GM19238 (cell line): ENCODE measurements at regions not wholly inside any gene's neighbourhood (a gene's known extent, or its start where the extent isn't known, plus 50 kb on each side); places are given as distances from the start of the nearest gene placed in this dataset.

ENCODE experiments used
- DNase-seq: peaks from one replicate; pipeline ENCODE4 v3.0.0; 2011; ENCODE audit warnings: low spot score; ENCODE audit not compliant: insufficient read length

DNA sequence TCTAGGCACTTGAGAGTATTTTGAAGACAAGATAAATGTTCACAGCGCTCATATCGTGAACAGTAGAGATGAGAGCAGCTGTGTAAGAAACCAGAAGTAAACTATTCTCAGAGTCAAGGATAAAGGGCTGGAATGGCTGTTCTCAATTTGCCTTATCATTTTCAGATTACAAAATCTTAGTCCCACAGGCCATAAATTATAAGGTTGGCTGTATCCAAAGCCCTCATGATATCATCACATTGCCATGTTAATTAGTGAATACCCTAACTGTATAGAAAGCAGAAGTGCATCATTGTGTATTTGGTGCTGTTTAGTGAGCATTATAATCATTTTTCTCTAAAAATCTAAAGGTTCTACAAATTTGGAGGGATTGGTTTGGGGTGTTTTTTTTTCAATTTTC is 168.9 kb upstream of the EDNRA start:
- no peak for DNase-seq

DNA sequence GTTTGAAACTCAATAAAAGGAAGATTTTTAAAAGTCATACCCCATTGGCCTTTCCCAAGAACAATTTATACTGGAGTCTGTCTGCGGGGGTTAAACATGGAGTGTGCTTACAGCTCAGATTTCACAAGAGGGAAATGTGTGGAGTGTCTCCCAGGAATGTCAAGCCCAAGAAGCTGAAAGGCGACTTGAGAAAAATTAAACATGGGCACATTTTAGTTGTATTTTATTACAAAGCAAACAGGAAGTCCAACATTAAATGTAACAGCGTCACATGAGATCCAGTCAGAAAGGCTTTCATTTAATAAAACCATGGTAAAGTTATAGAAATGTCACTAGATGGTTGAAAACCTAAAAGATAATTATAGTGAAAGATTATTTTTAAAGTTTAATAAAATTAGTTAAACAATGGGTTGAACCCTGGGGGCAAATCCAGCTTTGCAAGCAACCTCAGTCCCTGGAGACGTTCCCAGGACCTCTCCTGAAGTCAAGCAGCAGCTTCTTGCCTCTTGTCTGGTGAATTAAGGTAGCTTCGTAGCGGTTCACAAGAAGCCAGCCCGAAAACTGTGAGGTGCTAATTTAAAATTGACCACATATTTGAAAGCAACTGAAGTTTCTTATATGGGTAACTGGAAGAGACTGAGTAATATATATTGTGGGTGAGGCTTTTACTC is 168.4 kb upstream of the EDNRA start:
- no peak for DNase-seq

DNA sequence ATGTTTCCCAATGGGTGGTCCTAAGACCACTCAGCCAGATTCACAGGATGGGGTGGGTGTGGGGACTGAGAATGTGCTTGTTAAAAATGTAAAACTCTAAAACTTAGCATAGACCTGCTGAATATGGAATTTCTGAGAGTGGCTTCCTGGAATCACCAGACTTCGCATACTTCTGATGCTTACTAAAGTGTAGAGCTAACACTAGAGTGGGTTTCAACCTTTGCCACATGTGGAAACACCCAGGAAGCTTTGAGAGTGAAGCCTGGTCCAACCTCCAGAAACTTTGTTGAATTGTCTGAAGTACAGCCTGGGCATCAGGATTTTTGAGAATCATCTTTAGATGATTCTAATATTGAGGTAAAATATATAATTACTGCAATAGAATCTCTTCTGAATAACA is 167.8 kb upstream of the EDNRA start:
- DNase-seq = no peak

DNA sequence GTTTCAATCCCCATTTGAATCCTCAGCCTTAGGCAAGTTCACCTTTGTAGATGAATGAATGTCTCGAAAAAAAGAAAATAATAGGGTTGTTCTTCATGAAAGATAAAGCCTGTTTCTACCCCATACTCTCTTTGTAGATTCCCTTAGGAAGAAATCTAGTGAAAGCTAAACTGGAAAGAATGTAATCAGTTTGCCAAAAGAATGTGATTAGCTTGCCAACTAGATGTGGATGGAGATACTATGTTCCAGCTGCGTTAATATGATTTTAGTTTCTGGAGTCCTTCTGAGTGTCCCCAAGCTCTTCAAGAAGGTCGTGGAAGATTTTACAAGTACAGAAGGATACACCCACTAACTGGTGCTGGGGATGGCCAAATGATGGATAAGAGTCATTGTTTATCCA is 162.3 kb upstream of the EDNRA start:
- no peak for DNase-seq

DNA sequence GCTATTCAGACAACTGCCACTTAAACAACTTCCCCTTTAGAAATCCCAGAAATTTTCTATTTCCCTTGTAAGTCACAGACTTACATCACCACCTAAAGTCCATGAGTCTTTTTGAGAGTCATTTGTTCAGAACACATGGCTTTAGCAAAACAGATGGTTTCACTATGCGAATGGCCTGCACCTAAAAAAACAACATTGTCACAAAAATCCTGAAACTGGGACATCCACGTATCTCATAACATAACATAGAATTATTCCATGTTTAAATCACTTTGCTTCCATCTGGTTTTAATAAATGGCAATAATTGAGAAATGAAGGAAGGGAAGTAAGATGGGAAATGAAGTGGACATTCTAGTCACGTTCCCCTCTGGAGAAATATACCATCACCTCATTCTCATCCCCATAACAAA is 155.3 kb upstream of the EDNRA start:
- DNase-seq = no peak

DNA sequence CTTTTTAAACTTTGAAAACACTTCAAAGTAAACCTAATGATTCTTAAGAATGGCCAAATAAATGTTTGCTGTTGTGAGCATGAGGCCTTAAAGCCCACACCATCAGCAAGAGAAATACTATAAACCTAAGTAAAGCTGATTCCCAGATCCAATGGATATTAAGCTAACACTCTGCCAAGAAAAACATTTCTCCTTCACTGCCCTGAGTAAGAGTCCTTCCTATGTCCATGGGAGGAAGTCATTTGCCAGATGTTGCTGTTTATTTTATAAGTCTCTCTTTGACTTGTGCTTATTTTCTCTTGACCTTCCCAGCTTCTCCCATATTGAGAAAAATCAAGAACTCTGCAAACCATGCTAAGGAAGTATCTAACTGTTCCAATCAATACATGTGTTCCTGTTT is 154.3 kb upstream of the EDNRA start:
- DNase-seq = no peak

DNA sequence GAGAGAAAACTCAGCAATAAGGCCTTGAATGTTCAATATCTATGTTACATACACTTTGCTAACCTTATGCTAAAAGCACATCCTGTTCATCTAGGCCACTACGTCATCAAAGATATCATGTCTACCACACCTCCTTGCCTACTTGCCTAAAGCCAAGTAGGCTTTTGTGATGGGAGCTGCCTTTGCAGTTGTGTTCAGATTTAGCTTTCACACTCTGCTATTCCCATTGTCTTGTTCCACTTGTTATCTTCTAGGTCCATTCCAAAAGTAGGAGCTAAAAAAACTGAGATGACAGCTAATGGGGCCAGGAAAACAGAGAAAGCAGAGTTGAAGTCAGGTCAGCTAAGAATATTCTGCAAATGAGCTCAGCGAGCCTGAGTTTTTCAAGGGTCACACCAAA is 153.6 kb upstream of the EDNRA start:
- DNase-seq = no peak

DNA sequence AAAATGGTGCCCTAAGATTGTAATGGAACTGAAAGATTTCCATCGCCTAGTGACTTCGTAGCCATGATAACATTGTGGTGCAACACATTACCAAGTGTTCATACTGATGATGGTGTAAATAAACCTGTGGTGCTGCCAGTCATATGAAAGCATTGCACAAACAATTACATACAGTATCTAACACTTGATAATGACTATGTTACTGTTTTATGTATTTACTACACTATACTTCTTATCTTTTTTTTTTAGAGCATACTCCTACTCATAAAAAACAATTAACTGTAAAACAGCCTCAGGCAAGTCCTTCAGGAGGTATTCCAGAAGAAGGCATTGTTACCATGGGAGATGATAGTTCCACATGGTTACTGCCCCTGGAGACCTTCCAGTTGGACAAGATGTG is 152.7 kb upstream of the EDNRA start:
- no peak for DNase-seq

DNA sequence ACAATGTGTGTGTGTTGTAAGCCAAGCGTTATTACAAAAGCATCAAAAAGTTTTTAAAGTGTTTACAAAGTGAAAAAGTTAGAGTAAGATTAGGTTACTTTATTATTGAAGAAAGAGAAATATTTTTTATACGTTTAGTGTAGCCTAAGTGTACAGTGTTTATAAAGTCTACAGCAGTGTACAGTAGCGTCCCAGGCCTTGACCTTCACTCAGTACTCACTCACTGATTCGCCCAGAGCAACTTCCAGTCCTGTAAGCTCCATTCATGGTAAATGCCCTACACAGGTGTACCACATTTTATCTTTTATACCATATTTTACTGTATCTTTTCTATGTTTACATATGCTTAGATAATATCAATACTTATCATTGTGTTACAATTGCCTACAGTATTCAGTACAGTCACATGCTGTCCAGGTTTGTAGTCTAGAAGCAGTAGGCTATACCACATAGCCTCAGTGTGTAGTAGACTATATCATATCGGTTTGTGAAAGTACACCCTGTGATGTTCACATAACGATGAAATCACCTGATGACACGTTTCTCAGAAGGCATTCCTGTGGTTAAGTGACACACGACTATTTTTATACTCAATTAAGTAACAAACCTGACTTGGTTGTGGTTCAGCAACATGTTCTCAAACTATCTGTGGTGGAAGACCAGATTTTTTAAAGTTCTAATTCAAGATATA is 152.0 kb upstream of the EDNRA start:
- DNase-seq = no peak

DNA sequence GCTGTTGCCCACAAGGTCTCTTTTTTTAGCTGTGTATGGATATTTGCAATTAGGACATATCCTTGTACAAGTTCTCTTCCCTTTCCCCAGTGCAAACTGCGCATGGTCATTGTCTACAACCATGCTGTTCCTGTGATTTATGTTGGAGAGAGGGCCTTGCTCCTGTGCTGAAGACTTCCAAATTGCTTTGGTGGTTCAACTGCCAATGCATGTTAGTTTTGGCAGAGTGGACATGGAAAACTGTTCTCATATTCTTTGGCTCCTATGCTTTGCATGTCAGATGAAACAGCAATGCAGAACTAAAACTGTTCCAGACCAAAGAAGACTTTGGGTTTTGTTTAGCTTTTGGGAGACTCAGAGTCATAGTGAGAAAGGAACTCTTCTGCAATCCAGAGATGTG is 148.8 kb upstream of the EDNRA start:
- DNase-seq = no peak

DNA sequence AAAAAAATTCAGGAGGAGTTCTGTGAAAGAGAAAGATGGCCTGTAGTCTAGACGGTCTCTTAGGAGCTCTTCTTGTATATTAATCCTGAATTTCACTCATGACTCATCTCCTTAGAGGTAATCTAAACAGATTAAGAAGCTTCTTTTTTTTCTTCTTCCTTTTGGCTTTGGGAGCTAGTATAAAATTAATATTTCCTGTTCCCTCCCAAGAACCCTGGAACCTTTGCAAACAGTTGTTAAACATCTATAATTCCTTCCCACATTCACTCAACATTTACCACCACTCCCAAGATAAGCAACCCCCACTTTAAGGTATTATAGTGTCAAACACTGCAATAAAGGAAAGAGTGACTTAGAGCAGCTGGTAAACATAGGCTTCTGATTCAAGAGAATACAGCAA is 146.4 kb upstream of the EDNRA start:
- no peak for DNase-seq

DNA sequence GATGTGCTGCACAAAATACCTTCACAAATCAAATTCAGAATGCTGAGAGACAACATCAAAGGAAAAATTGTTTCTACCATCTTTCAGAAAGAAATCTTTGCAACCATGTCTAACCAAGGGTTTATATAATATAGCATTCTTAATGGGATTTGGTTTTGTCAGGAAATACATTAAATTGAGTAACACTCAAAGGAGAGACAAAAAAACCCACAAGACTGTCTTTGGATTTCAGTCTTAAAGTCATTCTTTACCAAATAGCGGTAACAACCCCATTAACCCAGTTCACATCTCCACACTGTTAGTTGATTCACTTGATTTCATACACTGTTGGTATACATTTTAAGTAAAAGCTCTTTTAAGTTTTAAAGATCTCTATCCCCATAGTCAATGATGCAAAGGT is 145.7 kb upstream of the EDNRA start:
- no peak for DNase-seq

DNA sequence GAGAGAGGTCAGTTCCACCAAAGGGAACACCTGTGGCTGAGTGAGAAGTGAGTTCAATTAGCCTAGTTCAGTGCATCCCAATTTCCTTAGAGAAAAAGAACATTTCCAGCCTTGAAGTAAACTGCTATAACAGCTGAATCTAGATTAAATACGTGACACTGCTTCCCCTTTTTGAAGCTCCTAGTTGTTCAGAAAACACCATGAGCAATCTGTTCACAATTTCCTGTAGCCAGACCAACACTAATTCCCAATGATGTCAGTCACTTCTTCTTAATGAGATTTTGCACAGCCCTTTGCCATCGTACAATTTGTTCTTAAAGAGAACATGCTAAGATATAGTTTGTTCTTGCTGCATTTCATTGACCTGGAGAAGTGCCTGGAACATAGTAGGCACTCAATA is 144.6 kb upstream of the EDNRA start:
- DNase-seq = no peak

DNA sequence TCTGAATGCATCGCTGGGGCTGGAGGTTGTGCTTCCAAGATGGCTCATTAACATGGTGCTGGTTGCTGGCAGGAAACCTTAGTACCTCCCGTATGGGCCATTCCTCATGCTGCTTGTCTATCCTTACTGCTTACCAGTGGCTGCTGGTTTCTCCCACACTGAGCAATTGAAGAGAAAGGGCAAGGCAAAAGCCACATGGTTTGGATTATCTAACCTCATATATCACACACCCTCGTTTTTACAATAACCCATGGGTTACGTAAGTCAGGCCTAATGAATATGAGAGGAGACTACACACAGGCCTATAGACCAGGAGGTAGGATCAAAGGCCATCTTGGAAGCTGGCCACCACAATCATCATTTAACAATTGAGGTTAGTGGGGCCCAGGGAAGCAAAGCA is 141.8 kb upstream of the EDNRA start:
- DNase-seq = no peak

DNA sequence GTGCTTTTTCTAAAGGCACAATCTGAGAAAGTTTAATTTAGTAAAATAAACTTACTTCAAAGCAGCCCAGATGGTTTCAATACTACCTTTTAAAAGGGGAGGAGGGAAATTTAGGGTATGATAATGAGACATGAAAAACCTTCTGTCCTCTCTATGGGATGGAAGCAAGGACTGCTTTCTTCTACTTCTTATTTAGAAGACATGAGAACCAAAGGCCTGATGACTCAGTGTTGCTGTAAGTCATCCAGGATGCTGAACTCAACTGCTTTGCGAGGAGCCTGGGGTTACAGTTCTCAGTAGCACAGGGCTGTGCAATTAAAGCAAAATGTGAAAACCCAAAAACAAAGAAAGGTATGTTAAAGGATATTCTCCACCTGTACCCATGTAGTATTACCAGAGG is 140.8 kb upstream of the EDNRA start:
- no peak for DNase-seq

DNA sequence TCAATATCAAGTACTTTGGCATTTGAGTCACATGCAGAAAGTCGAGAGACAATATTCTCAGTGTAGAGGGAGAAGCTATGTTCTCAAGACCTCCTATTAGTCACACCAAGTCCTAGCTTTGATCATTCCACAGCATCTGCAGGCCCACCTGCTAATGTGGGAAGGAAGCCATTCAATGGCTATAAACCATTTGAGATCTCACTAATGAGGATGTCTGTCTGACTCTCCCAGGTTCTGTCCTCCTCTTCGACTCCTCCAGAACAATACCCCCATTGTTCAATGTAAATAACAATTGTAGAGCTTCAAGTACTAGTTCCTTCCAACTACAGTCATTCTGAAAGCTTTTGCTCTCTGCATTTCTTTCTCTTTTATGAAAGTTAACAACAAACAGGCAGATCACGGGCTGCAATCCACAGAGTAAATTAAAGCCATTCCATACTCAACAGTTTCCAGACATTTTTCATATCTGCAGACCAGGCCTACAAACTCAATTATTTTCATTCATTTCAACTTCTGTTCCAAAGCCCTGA is 140.2 kb upstream of the EDNRA start:
- no peak for DNase-seq

DNA sequence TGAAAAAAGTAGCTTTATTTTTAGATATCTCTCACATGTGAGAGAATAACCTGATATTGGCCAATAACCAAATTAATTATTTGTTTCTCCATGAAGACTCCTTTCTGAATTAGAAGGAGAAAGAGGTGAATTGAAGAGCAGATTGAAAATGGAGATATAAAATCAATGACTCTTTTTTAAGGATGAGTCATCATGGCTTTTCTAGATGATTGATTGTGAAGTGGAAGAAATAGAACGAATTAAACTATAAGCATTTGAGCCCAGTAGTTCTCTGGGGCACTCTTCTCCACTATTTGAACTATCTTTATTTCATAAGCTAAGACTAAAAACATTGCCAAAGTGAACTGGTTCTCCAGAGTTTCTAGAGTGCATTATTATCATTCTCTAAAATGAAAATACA is 137.2 kb upstream of the EDNRA start:
- DNase-seq = no peak

DNA sequence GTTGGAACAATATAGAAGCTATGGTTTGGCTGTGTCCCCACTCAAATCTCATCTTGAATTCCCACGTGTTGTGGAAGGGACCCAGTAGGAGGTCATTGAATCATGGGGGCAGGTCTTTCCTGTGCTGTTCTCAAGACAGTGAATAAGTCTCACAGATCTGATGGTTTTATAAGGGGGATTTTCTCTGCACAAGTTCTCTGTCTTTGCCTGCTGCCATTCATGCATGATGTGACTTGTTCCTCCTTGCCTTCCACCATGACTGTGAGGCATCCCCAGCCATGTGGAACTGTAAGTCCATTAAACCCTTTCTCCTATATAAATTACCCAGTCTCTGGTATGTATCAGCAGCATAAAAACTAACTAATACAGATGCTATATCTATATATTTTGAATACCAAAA is 135.2 kb upstream of the EDNRA start:
- DNase-seq = no peak

DNA sequence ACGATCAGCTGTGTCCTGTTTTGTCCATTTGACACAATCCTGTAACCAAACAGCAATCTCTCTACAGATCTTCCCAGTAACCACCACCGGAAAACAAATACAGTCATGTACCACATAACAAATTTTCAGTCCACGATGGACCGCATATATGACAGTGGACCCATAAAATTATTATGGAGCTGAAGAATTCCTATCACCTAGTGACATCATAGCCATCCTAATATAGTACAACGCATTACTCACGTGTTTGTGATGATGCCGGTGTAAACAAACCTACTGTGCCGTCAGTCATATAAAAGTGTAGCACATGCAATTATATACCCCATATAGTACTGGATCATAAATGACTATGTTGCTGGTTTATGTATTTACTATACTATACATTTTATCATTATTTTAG is 133.7 kb upstream of the EDNRA start:
- no peak for DNase-seq

DNA sequence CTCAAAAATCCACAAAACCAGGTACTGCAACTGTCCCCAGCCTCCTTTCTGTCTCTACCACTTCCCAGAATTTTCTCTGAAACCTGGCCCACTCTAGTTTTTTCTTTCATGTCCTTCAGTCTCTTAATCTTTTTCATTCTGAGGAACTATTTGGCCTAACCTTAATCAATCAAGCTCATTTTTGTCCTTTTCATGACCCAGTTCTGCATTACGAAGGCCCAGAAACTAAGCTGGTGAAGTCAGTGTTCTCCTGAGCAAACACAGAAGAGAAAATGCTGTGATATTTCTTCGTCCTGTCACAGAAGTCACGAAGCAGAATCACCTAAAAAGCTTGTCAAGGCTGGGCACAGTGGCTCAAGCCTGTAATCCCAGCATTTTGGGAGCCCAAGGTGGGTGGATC is 131.7 kb upstream of the EDNRA start:
- DNase-seq = no peak

DNA sequence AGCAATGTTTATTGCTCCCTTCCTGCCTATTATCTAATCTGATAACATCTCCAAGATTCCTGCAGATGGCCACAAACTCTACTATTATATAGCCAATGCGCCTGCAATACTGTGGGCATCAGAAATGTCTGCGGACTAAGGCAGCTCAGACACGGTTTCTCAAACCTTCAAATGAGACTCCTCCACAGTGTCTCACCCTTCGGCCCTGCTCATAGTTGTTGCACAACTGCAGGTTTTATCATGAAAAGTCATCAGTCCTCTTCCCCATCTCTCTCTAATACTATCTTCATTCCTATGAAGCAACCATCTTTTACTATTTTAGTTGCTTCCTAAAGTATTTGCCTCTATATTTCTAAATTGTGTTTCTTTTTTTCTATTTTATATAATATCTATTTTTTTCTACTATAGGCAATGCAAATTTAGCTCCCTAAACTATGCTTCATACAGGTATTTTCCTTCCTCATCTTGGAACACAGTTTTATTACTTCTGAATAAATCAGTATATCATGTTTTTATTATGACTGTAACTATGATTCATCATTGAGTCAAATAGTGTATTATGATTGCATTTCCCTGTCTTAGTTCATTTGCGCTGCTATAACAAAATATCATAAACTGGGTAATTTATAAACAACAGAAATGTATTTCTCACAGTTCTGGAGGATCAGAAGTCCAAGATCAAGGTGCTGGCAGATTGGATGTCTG is 129.7 kb upstream of the EDNRA start:
- DNase-seq = no peak

DNA sequence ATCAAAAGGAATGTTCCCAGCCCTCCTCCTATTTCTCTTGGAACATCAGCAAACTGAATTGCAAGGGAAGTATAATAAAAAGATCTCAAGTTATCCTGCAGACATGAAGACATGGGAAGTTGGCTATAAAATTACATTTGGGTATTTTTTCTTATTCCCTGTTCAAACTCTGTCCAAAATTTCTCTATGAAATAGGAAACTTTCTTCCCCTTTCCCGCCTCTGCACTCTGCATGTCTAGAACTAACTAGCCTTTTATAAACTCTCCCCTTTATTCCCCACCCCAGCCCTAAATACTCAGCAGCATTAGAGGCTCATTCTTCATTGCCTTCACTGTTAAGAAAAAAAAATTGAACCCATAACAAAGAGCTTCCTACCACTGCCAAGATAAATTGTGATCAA is 126.7 kb upstream of the EDNRA start:
- DNase-seq = no peak
